Prostate gland (tissue), 2 donors: ENCODE measurements at regions not wholly inside any gene's neighbourhood (a gene's known extent, or its start where the extent isn't known, plus 50 kb on each side); places are given as distances from the start of the nearest gene placed in this dataset.

Experiments used
- POLR2A ChIP-seq: fragments of 450-650 bp; IDR thresholded peaks from one replicate; pipeline ENCODE4 v1.6.1; 2016; ENCODE audit warnings: antibody characterized with exemption, mild to moderate bottlenecking
- TF ChIP-seq, protein P1 (sequence below), 4 experiments: fragments of 200-600 bp in 2 of 4; fragments of 450-650 bp in 2 of 4; sonication (generic) in 2 of 4; IDR thresholded peaks; 1 replicate in 3 of 4; 2 replicates in 1 of 4; pipeline ENCODE4 v1.5.1; 2016 to 2019; ENCODE audit warnings: antibody characterized with exemption in 4 of 4, mild to moderate bottlenecking in 2 of 4, moderate library complexity in 2 of 4

GRCh38 chr20:48324744-48325143, 503.1 kb downstream of the PREX1 start:
- TF ChIP-seq, protein P1, sequence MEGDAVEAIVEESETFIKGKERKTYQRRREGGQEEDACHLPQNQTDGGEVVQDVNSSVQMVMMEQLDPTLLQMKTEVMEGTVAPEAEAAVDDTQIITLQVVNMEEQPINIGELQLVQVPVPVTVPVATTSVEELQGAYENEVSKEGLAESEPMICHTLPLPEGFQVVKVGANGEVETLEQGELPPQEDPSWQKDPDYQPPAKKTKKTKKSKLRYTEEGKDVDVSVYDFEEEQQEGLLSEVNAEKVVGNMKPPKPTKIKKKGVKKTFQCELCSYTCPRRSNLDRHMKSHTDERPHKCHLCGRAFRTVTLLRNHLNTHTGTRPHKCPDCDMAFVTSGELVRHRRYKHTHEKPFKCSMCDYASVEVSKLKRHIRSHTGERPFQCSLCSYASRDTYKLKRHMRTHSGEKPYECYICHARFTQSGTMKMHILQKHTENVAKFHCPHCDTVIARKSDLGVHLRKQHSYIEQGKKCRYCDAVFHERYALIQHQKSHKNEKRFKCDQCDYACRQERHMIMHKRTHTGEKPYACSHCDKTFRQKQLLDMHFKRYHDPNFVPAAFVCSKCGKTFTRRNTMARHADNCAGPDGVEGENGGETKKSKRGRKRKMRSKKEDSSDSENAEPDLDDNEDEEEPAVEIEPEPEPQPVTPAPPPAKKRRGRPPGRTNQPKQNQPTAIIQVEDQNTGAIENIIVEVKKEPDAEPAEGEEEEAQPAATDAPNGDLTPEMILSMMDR (IDR thresholded peaks at IDR 0.05) = no peak
- TF ChIP-seq POLR2A = no peak
